NB4 (cell line): ENCODE measurements at regions not wholly inside any gene's neighbourhood (a gene's known extent, or its start where the extent isn't known, plus 50 kb on each side); places are given as distances from the start of the nearest gene placed in this dataset.

Experiments used
- DNase-seq: peaks from one replicate; pipeline ENCODE4 v3.0.0; 2010; ENCODE audit warnings: low read depth
- H3K4me3 ChIP-seq: one replicate; pipeline ENCODE4 v1.5.1; 2011; ENCODE audit warnings: mild to moderate bottlenecking, low read depth, low read length, moderate library complexity
- MYC ChIP-seq: IDR thresholded peaks from 2 replicates; pipeline ENCODE4 v1.6.1; 2011; ENCODE audit warnings: low read depth, low read length
- POLR2A ChIP-seq: IDR thresholded peaks from 2 replicates; pipeline ENCODE4 v1.6.1; 2011; ENCODE audit warnings: mild to moderate bottlenecking; ENCODE audit not compliant: insufficient read length; ENCODE audit errors: extremely low read depth
- TF ChIP-seq, protein P1 (sequence below): IDR thresholded peaks from 2 replicates; pipeline ENCODE4 v1.6.1; 2011; ENCODE audit warnings: low read depth, low read length
- TF ChIP-seq, protein P2 (sequence below): IDR thresholded peaks from one replicate; pipeline ENCODE4 v1.5.1; 2012; ENCODE audit warnings: low read depth, low read length

DNA sequence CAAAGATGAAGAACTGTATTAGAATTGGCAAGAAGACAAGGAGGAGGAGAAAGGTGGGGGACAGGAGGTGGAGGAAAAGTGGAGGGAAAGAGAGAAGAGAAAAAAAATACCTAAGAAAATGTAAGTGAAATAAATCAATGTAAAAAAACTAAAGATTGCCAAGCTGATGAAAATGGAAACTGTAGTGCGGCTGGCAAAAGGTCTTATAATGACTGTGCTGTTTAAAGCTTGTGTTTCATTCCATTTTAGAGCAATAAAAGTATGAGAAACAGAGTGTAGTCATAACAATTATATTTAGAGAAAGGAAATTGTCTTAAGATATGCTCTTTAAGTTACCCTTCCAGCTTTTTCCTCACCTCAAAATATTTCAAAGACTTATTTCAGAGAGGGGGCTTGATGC, 670.5 kb upstream of the SEMA6A start:
- H3K4me3 ChIP-seq: no peak overlapping the region
- no peak for DNase-seq
- TF ChIP-seq, protein P1, sequence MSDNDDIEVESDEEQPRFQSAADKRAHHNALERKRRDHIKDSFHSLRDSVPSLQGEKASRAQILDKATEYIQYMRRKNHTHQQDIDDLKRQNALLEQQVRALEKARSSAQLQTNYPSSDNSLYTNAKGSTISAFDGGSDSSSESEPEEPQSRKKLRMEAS: no peak

DNA sequence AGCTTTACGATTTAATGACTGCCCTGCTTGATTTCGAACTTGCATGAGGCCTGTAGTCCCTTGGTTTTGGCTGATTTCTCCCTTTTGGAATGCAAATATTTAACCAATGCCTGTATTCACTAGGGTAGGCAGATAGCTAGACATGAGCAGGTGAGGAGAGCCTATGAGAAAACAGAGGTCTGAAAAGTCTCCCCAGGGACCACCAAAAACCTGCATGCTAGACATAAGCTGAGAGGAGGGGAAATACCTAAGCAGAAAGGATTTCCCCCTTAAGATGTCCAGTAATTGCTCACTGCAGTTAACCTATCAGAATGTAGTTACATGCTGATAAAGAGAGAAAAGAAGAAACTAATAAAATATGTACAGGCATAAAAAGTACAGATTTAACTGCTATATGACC, 667.4 kb upstream of the SEMA6A start:
- no peak for DNase-seq
- TF ChIP-seq, protein P2, sequence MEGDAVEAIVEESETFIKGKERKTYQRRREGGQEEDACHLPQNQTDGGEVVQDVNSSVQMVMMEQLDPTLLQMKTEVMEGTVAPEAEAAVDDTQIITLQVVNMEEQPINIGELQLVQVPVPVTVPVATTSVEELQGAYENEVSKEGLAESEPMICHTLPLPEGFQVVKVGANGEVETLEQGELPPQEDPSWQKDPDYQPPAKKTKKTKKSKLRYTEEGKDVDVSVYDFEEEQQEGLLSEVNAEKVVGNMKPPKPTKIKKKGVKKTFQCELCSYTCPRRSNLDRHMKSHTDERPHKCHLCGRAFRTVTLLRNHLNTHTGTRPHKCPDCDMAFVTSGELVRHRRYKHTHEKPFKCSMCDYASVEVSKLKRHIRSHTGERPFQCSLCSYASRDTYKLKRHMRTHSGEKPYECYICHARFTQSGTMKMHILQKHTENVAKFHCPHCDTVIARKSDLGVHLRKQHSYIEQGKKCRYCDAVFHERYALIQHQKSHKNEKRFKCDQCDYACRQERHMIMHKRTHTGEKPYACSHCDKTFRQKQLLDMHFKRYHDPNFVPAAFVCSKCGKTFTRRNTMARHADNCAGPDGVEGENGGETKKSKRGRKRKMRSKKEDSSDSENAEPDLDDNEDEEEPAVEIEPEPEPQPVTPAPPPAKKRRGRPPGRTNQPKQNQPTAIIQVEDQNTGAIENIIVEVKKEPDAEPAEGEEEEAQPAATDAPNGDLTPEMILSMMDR: no peak
- no peak for TF ChIP-seq MYC
- TF ChIP-seq, protein P1: no peak
- no peak for TF ChIP-seq POLR2A
- no peak overlapping the region for H3K4me3 ChIP-seq

DNA sequence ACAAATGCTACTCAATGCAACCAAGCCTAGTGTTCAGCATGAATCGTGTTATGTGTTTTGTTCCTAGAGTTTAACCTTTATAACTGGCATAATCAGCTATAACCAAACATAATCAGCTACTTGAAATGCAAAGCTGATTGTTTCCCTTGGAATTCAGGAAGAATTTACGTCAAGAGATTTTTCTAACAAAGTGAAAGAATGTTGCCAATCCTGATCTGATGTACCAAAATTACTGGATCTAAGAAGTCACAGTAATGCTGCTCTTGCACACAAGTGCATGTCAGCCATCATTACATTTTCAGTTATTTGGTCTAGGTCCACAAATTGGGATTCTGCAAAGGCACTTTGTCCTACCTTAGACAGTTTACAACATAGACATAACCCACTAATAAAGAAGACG, 662.3 kb upstream of the SEMA6A start:
- TF ChIP-seq, protein P2: no peak
- TF ChIP-seq, protein P1: no peak
- no peak for TF ChIP-seq MYC
- TF ChIP-seq POLR2A: no peak
- DNase-seq: no peak
- no peak overlapping the region for H3K4me3 ChIP-seq

DNA sequence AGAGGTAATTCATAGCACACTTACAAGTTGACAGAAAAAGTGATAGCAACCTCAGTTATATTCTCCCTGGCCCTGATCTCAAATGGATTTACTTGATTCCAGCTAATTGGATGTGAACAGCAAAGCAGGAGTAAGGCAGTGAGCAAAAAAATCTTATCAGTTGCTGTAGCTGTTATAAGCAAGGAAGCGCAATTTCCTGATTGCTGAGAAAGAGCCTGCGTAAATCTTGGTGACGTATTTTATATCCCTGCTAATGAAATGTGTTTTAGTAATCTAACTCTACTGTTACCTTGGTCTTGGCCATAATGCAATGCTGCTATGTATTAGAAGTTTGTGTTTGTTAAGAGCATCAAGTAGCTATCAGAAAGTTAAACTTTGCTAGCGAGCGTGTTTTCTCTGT, 661.2 kb upstream of the SEMA6A start:
- DNase-seq: no peak
- no peak overlapping the region for H3K4me3 ChIP-seq
- TF ChIP-seq, protein P2: no peak

DNA sequence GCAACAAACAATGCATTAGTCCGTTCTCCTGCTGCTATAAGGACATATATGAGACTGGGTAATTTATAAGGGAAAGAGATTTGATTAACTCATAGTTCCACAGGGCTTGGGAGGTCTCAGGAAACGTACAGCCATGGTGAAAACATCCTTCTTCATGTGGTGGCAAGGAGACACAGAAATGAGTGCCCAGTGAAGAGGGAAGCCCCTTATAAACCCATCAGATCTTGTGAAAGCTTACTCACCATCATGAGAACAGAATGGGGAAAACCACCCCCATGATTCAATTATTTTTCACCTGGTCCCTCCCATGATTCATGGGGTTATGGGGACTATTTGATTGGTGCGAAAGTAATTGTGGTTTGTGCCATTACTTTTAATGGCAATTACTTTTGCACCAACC, 655.8 kb upstream of the SEMA6A start:
- H3K4me3 ChIP-seq: no peak overlapping the region
- TF ChIP-seq, protein P1: no peak
- TF ChIP-seq, protein P2: no peak
- no peak for DNase-seq

DNA sequence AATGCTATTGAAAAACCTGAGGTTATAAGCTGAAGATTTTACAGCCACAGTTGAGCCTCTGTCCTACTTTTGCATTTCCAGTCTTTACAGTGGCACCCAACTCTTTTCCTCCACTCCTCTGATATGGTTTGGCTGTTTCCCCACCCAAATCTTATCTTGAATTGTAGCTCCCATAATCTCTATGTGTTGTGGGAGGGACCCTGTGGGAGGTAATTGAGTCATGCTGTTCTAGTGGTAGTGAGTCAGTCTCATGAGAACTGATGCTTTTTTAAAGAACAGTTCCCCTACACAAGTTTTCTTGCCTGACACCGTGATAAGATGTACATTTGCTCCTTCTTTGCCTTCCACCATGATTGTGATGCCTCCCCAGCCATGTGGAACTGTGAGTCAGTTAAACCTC, 646.1 kb upstream of the SEMA6A start:
- DNase-seq: peak; percentile 10
- no peak overlapping the region for H3K4me3 ChIP-seq
- TF ChIP-seq MYC: no peak
- TF ChIP-seq POLR2A: no peak
- TF ChIP-seq, protein P2: no peak
- TF ChIP-seq, protein P1: no peak
